ENCODE measurements at regions not wholly inside any gene's neighbourhood (a gene's known extent, or its start where the extent isn't known, plus 50 kb on each side); places are given as distances from the start of the nearest gene placed in this dataset.

GRCh38 chr13:50080203-50080910 lies 65.1 kb downstream of the KCNRG start:
- Histone ChIP-seq H3K4me1 (ENCODE audit: insufficient read depth) (no peaks in the 10 kb centered on the region), H3K4me3 (peak overlapping the region; percentile 53), H3K27ac (peak overlapping the region in 1 of 2 donors; percentile 6), H3K27me3 (no peaks in the 10 kb centered on the region), H3K9me3 (no peaks in the 10 kb centered on the region), H3K36me3 (no peaks in the 10 kb centered on the region)
- DNase-seq = peak in 1 of 5 donors; percentile 22
- no peak for TF ChIP-seq CTCF (IDR thresholded peaks at IDR 0.05)
- TF ChIP-seq EP300 (IDR thresholded peaks at IDR 0.05) = no peak
- no peak for TF ChIP-seq POLR2A (IDR thresholded peaks at IDR 0.05)
- 13 to 19% (median 15%) methylated on average over 29 of the region's 29 CpGs for WGBS, 3 donors
- intact Hi-C loops (cut with DNase I) = loop anchor here (2.0 to 10.0 kb wide), 8 partner anchors 42 to 834 kb away; partner anchors contain the start of gene TRIM13 (in 2 of the 4)

DNA sequence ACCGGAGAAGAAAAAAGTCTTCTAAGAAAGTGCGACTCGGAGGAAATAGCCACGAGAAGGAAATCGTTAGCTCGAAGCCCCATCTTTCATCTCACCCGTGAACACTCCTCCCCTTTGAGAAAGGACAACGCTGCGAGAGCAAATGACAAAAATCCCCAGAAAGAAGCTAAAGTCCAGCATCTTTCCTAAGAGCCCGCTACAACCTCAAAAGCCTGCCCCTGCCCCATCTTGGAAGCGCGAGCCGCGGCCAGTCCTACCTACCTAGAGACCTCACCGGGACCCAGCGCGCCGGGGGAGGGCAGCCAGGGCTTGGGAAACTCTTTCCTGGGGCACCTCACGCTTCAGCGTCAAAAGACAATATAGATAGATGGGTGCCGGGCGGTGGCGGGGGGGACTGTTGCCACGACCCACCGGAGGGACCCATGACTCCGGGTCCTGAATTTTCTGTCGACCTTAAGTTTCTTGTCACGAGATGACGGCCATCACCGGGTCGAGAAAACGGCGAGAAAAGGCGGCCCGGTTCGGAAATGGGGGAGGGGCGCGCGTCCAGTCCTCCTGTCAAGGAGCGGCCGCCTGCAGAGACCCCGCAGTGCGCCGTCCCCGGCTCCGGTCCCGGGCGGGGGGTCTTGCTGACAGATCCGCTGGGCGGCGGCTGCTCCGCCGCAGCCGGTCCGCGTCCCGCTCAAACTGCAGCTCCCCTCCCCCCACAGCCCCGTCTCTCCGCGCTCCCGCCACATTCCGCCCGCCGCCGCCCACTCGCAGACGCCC lies 65.9 kb downstream of the KCNRG start:
- Histone ChIP-seq H3K36me3 (no peaks in the 10 kb centered on the region), H3K4me3 (peak overlapping the region; percentile 53), H3K9me3 (no peaks in the 10 kb centered on the region), H3K4me1 (ENCODE audit: insufficient read depth) (no peaks in the 10 kb centered on the region), H3K27ac (peak overlapping the region; percentile 6 to 23), H3K27me3 (no peaks in the 10 kb centered on the region)
- intact Hi-C loops (cut with DNase I) = loop anchor here (2.0 to 10.0 kb wide), 8 partner anchors 41 to 834 kb away; partner anchors contain the start of gene TRIM13 (in 2 of the 4)
- TF ChIP-seq CTCF (IDR thresholded peaks at IDR 0.05) (no peak), POLR2A (IDR thresholded peaks at IDR 0.05) (no peak), EP300 (IDR thresholded peaks at IDR 0.05) (no peak)
- peak in 2 of 5 donors; percentile 41 to 66 for DNase-seq
- 0 to 2% (median 1%) methylated on average over 48 to 67 of the region's 67 CpGs for WGBS, 3 donors

- peak overlapping the region; percentile 53 for H3K4me3 ChIP-seq
- DNase-seq = peak; percentile 95 to 98 (median 97)
- peak overlapping the region in 1 of 2 donors; percentile 23 for H3K27ac ChIP-seq
- peak in 1 of 3 donors; percentile 8 for TF ChIP-seq CTCF (IDR thresholded peaks at IDR 0.05)
- no peak for TF ChIP-seq POLR2A (IDR thresholded peaks at IDR 0.05)
- no peaks in the 10 kb centered on the region for H3K36me3 ChIP-seq
- WGBS, 3 donors = 0 to 1% (median 0%) methylated on average over 49 of the region's 49 CpGs
- no peaks in the 10 kb centered on the region for H3K9me3 ChIP-seq
- no peaks in the 10 kb centered on the region for H3K4me1 ChIP-seq (ENCODE audit: insufficient read depth)
- no peaks in the 10 kb centered on the region for H3K27me3 ChIP-seq
- intact Hi-C loops (cut with DNase I) = loop anchor here (2.0 to 10.0 kb wide), 8 partner anchors 40 to 833 kb away; partner anchors contain the start of gene TRIM13 (in 2 of the 4)
These were observed 66.6 kb downstream of the KCNRG start for GRCh38 chr13:50081679-50082425.

Measured in ovary (tissue), 7 donors.